GM21360 (cell line): ENCODE measurements at regions not wholly inside any gene's neighbourhood (a gene's known extent, or its start where the extent isn't known, plus 50 kb on each side); places are given as distances from the start of the nearest gene placed in this dataset.
"Not testable (repeated sequence)": the region's sequence is repeated elsewhere in the genome, so short reads cannot be mapped to it uniquely, and the experiment has no call there.

ENCODE experiments used
- ATAC-seq: cut with Tn5 transposase; IDR thresholded peaks from one replicate; pipeline ENCODE4 v1.9.1; 2021; ENCODE audit warnings: mild to moderate bottlenecking, moderate library complexity; ENCODE audit not compliant: unreplicated experiment

DNA sequence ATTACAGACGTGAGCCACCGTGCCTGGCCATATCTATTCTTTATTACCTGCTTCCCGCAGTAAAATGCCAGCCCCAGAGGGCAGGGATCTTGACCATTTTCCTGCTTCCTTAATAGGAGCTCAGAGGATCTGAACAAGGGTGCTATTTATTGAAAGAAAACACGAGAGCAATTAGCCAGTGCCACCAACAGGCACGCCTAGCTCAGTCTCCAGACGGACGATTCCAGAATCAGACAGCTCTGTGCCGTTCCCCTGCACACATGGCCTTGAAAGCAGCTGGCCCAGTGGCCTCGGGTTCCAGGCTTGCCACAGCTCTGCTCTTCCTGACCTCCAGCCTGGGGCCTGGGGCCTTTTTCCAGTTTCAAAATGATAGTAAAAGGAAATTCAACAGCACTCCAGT is 135.2 kb upstream of the RFLNA start:
- no peak for ATAC-seq

GRCh38 chr12:124160097-124160756 is 134.7 kb upstream of the RFLNA start:
- ATAC-seq, result no peak

DNA sequence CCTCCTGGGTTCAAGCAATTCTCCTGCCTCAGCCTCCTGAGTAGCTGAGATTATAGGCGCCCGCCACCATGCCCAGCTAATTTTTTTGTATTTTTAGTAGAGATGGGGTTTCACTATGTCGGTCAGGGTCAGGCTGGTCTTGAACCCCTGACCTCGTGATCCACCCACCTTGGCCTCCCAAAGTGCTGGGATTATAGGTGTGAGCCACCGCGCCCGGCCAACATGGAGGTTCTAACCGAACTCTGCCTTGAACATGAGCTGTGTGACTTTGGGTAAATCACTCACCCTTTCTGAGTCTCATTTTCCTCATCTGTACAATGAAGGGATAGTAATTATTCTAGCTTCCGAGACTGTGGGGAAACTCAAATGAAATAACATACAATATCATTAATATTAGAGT is 133.5 kb upstream of the RFLNA start:
- ATAC-seq, result not testable (repeated sequence)

DNA sequence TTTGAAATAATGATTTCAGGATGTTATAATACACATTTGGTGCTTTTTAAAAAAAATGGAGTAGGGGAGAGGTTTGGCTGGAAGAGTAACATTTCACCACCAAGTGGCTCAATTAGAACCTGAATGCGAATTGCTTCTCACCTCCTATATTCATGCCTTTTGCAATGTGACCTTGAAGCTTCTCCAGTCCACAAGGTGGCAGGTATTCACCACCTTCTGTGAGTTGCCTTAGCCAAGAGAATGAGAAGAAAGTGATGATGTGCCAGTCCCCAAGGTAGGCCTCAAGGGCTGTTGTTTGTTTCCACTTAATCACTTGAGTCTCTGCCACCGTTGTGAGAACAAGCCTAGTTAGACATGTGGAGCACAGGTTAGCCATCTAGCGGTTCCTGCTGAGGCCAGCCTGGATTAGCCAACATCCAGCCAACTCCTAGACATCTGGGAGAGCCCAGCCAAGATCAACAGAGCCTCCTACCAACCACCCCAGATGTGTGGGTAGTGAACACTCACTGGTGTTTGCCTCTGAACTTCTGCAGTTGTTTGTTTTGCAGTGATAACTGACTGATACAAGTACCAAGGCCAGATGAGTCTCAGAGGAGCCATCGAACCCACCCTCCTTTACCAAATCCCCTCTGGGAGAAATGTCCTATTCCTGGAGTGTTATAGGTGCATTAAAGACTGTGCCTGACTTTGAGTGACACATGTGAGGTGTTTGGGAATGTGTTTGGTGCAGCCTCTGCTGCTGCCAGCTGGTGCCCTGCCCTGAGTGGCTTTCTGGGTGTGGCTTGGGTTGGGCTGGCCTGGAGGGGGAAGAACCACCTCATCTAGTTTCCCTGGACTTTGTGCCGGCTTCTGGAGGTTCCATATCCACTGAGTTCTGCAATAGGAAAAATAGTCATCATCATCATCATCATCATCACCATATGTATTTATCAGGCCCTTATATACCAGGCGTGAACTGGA is 132.5 kb upstream of the RFLNA start:
- ATAC-seq, result no peak

- no peak for ATAC-seq
These were observed 129.2 kb upstream of the RFLNA start for GRCh38 chr12:124165695-124166094.

DNA sequence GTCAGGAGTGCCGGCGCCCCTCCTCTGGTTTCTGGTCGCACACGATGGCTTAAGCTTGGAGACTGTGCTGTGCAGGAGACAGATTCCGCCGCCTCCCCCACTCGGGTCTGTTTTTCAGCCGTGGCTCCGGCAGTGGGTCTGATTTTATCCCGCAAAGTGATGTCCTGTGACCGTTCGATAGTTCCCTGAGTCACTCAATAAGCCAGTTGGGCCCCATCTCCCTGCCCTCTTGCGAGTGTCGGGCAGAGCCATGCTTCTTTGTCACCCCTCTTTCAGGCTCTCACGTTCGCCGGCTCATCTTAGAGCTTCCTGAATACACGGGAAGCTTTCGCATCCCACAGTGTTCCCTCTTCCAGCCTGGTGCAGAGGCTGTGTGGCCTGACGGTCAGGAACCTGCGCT is 127.8 kb upstream of the RFLNA start:
- ATAC-seq, result no peak

- ATAC-seq, result no peak
These were observed 126.7 kb upstream of the RFLNA start for GRCh38 chr12:124168016-124168786.

DNA sequence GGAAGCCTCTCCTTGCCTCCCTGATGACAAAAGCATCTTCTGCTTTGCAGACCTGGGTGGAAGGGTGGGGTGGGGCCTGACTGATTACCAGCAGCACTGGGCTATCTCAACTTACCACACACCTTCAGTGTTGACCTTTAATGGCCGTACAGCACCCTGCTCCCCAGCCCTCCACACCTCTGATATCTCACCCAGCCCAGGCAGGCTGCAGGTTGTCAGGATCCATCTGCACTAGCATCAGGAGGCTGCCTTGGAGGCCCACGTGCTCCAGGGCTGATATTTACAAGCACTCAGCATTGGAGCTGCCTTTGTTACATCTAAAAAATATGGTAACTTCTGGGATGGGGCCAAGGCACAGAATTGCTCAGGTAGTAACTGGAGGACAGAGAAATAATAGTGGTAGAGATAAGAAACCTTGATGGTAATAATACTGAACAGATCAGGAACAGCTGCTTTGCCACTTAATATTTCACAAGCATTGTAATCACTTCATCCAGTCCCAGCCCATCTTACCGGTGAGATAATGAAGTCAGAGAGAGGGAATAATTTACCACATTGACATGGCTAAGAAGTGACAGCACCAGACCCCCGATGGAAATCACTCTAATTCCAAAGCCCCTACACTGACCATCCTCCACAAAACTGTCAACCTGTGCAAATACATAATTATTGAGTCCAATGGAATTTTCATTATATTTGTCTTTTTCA is 125.2 kb upstream of the RFLNA start:
- no peak for ATAC-seq

GRCh38 chr12:124170760-124171159 is 124.1 kb upstream of the RFLNA start:
- no peak for ATAC-seq

DNA sequence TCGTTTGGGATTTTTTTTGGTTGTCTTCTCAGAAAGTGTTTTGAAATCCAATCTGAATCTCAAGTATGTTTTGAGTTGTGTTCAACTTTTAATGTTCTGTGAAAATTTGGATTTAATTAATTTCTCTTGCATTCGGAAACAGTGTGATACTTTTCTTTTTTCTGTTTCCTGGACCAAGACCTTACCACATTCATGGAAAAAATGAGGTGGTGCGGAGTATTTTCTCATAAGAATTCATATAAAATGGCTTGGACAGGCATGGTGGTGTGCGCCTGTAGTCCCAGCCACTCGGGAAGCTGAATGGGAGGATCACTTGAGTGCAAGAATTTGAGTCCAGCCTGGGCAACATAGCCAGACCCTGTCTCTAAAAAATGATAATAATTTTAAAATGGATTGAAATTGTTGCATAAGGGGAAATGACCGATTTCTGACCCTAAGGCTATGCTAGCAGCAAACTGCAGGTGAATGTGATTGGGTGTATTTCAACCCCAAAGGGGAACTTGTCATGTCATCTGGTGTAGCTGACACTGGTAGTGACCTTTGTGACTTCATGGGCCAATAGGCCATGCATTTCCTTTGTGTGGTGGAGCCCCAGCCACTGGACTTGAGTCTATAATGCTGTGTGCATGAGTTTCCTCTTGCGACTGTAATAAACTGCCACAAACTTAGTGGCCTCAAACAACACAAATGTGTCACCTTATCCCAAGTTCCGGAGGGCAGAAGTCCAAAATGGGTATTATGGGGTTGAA is 123.5 kb upstream of the RFLNA start:
- ATAC-seq, result no peak

GRCh38 chr12:124172636-124173035 is 122.3 kb upstream of the RFLNA start:
- no peak for ATAC-seq

GRCh38 chr12:124173692-124174091 is 121.2 kb upstream of the RFLNA start:
- ATAC-seq, result no peak

DNA sequence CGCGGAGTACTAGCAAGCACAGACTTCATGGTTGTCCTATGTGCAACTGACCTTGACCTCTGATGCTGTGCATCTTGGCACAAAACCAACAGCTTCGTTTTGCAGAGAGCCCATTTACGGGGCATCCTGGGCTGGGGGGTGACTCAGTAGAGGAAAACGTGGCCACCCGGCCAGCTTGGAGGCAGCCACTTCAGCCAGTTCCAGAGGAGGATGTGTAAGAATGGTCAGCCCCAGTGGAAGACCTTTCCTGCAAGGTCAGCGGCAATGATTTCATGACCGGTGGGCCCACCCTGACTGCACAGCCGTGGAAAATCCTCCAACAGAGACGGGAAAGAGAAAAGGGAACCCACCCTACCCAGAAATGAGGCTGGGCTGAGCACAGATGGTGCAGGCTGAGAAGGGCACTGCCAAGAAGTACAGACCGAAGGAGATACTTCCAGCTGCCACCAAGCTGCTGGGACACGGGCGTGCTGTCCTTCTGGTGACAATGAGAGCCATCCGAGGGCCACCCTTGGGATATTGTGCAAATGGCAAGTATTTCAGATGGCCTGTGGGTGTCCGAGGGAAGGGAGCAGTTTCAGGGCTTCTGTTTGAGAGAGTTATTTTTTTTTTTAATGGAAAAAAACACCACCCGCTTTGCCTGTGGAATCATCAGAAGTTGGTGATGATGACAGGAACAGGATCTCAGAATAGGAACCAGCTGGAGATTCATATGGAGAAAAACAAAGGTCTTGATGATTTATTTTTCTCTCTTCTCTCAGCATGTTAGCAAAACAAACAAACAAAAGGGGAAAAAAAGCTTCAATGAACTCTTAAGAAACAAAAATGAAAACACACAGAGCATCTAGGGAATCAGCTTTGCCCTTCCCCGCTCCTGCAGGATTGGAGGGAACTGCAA is 120.2 kb upstream of the RFLNA start:
- ATAC-seq, result no peak

DNA sequence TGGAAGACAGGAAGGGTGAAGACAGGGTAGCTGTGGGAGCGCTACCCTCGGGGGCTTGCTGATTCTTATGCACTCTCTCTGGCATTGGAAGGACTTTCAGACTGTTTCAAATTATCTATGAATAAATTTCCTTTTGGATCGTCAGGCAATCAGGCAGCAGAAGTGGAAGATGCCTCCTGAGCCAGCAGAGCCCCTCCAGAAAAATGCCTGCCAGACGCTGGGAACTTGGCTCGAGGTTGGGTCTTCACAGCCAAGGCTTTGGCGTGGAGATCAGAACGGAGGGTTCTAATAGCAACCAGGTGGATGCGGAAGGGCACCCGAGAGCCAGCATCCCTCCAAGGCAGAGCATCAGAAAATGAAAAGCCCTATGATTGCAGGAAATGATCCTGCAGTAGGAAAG is 119.2 kb upstream of the RFLNA start:
- no peak for ATAC-seq

DNA sequence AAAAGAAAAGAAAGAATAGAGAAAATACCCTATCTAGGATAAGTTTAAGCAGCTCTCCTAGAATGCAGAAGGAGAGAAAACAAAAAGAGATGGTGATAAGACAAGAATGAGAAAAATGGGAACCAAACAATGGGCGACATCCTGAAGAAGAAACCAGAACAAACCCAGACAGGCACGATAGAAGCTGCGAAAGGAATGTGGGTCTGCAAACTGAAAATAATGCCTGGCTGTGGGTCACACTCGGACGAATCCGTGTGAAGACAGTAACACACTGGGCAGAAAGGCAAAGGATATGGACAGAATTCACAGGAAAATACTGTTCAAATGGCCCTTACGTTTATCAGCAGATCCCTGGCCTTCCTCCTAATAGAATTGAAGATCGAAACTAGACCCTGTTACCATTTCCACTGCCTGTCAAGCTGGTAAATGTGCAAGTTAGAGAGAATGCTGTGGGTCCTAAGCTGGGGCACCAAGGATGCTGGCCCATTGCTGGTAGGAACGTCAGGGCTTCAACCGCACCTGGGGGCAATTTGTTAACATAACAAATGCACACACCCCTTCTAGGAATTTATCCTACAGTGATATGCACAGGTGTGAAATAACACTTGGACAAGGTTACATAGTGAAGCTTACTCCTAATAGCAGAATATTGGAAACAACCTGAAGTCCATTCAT is 117.5 kb upstream of the RFLNA start:
- ATAC-seq, result no peak

GRCh38 chr12:124177951-124178316 is 117.0 kb upstream of the RFLNA start:
- no peak for ATAC-seq

DNA sequence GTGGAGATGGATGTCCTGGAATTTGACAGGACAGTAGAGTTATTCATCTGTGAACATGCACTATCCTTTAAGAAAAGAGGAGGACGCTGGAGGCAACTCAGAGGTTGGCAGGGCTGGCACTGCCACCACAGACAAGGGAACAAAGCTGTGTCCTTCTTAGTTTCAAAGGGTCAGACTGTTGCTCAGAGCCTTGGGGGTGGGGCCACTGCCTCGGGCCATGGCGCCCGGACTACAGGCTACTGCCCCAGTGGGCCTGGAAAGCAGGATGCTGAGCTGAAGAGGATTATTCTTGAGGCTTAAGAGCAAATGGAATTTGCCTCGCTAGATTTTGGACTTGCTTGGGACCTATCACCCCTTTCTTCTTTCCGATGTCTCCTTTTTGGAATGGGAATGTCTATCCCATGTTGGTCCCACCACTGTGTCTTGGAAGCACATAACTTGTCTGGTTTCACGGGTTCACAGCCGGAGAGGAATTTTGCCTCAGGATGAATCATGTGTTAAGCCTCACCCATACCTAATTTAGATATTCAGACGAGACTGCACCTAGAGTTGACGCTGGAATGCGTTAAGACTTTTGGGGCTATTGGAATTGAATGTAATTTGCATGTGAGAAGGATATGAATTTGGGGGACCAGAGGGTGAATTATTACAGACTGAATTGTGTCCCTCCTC is 114.8 kb upstream of the RFLNA start:
- ATAC-seq, result no peak

- no peak for ATAC-seq
These were observed 111.7 kb upstream of the RFLNA start for GRCh38 chr12:124183172-124183571.
